ENCODE measurements at regions not wholly inside any gene's neighbourhood (a gene's known extent, or its start where the extent isn't known, plus 50 kb on each side); places are given as distances from the start of the nearest gene placed in this dataset.

DNA sequence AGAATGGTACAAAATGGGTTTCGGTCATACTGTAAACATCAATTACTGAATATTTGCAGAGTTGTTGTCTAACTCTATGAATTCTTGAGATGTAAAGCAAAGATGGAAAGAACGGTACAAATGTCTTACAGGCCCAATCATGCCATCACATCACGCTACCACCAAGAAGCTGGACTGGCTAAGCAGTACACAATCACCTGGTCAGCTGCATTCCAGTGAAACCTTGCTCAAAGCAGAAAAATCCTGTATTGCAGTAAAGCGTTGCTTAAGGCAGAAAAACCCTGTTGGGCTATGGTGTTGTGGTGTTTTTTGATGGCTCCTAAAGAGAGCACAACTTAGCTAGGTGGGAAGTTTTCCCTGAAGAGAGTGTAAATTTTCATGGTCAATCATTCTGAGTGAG is 112.6 kb upstream of the RASA1 start:
- Histone ChIP-seq H3K79me2 (ENCODE audit: control insufficient read depth, insufficient read depth, low read length) (no peaks in the 10 kb centered on the region), H3K27me3 (ENCODE audit: control insufficient read depth, extremely low read depth, insufficient read depth, low read length) (no peaks in the 10 kb centered on the region), H3K4me2 (ENCODE audit: control insufficient read depth, extremely low read depth, insufficient read depth, low read depth, low read length) (no peak overlapping the region), H3K9ac (ENCODE audit: control insufficient read depth, extremely low read depth, insufficient read depth, low read length) (no peak overlapping the region), H4K20me1 (ENCODE audit: control insufficient read depth, extremely low read depth, insufficient read depth, low read length) (no peaks in the 10 kb centered on the region), H3K4me3 (ENCODE audit: control insufficient read depth in 2 of 3, extremely low read depth in 1 of 3, insufficient read depth in 2 of 3, low read depth in 1 of 3, low read length in 3 of 3) (no peak overlapping the region), H3K36me3 (ENCODE audit: control insufficient read depth in 2 of 2, extremely low read depth in 1 of 2, insufficient read depth in 2 of 2, low read length in 2 of 2) (no peaks in the 10 kb centered on the region), H3K4me1 (ENCODE audit: control insufficient read depth, extremely low read depth, insufficient read depth, low read length) (peaks cover 18% of the 10 kb centered on the region), H2AFZ (ENCODE audit: control insufficient read depth, low read length) (no peak overlapping the region), H3K9me1 (ENCODE audit: control insufficient read depth, extremely low read depth, insufficient read depth, low read length) (no peaks in the 10 kb centered on the region), H3K27ac (ENCODE audit: control insufficient read depth, insufficient read depth, low read length) (no peak overlapping the region), H3K9me3 (ENCODE audit: control insufficient read depth, low read depth, low read length) (no peaks in the 10 kb centered on the region)
- dilution Hi-C loops (cut with MboI; ENCODE audit: extremely low pct_ligation_motif_present, low sequenced_read_pairs), result no loop called here
- TF ChIP-seq, protein P1, sequence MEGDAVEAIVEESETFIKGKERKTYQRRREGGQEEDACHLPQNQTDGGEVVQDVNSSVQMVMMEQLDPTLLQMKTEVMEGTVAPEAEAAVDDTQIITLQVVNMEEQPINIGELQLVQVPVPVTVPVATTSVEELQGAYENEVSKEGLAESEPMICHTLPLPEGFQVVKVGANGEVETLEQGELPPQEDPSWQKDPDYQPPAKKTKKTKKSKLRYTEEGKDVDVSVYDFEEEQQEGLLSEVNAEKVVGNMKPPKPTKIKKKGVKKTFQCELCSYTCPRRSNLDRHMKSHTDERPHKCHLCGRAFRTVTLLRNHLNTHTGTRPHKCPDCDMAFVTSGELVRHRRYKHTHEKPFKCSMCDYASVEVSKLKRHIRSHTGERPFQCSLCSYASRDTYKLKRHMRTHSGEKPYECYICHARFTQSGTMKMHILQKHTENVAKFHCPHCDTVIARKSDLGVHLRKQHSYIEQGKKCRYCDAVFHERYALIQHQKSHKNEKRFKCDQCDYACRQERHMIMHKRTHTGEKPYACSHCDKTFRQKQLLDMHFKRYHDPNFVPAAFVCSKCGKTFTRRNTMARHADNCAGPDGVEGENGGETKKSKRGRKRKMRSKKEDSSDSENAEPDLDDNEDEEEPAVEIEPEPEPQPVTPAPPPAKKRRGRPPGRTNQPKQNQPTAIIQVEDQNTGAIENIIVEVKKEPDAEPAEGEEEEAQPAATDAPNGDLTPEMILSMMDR (optimal IDR thresholded peaks at IDR 0.05 in 1 of 3, IDR thresholded peaks at IDR 0.05 in 1 of 3, conservative IDR thresholded peaks at IDR 0.05 in 1 of 3; ENCODE audit: extremely low read depth in 1 of 3, insufficient read depth in 2 of 3, low read length in 3 of 3), result no peak
- no peak for TF ChIP-seq EZH2 (IDR thresholded peaks at IDR 0.05; ENCODE audit: low read length)
- DNase-seq (ENCODE audit: low read depth, low spot score) (no peak), FAIRE-seq (no peak)

DNA sequence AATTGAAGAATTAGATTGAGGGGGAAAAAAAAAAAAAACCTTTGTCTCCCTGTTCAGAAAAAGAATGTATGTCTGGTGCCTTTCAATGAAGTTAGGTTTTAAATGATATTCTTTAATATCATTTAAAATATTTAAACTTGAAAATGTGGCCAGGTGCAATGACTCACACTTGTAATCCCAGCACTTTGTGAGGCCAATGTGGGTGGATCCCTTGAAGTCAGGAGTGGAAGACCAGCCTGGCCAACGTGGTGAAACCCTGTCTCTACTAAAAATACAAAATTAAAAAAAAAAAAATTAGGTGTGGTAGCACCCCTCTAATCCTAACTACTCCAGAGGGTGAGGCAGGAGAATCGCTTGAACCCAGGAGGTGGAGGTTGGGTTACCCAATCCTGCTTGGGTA is 111.1 kb upstream of the RASA1 start:
- dilution Hi-C loops (cut with MboI; ENCODE audit: extremely low pct_ligation_motif_present, low sequenced_read_pairs), result no loop called here
- FAIRE-seq (no peak), DNase-seq (ENCODE audit: low read depth, low spot score) (no peak)
- H3K79me2 ChIP-seq (ENCODE audit: control insufficient read depth, insufficient read depth, low read length), result no peaks in the 10 kb centered on the region
- peaks cover 12% of the 10 kb centered on the region for H3K4me1 ChIP-seq (ENCODE audit: control insufficient read depth, extremely low read depth, insufficient read depth, low read length)
- H3K27ac ChIP-seq (ENCODE audit: control insufficient read depth, insufficient read depth, low read length), result no peak overlapping the region
- H4K20me1 ChIP-seq (ENCODE audit: control insufficient read depth, extremely low read depth, insufficient read depth, low read length), result no peaks in the 10 kb centered on the region
- H3K27me3 ChIP-seq (ENCODE audit: control insufficient read depth, extremely low read depth, insufficient read depth, low read length), result no peaks in the 10 kb centered on the region
- H3K9me3 ChIP-seq (ENCODE audit: control insufficient read depth, low read depth, low read length), result no peaks in the 10 kb centered on the region
- H3K4me3 ChIP-seq (ENCODE audit: control insufficient read depth in 2 of 3, extremely low read depth in 1 of 3, insufficient read depth in 2 of 3, low read depth in 1 of 3, low read length in 3 of 3), result no peak overlapping the region
- no peaks in the 10 kb centered on the region for H3K9me1 ChIP-seq (ENCODE audit: control insufficient read depth, extremely low read depth, insufficient read depth, low read length)
- no peaks in the 10 kb centered on the region for H3K36me3 ChIP-seq (ENCODE audit: control insufficient read depth in 2 of 2, extremely low read depth in 1 of 2, insufficient read depth in 2 of 2, low read length in 2 of 2)
- TF ChIP-seq, protein P1 (optimal IDR thresholded peaks at IDR 0.05 in 1 of 3, IDR thresholded peaks at IDR 0.05 in 1 of 3, conservative IDR thresholded peaks at IDR 0.05 in 1 of 3; ENCODE audit: extremely low read depth in 1 of 3, insufficient read depth in 2 of 3, low read length in 3 of 3), result no peak
- TF ChIP-seq EZH2 (IDR thresholded peaks at IDR 0.05; ENCODE audit: low read length), result no peak
- H3K9ac ChIP-seq (ENCODE audit: control insufficient read depth, extremely low read depth, insufficient read depth, low read length), result no peak overlapping the region
- no peak overlapping the region for H3K4me2 ChIP-seq (ENCODE audit: control insufficient read depth, extremely low read depth, insufficient read depth, low read depth, low read length)
- H2AFZ ChIP-seq (ENCODE audit: control insufficient read depth, low read length), result no peak overlapping the region
